ENCODE measurements at regions not wholly inside any gene's neighbourhood (a gene's known extent, or its start where the extent isn't known, plus 50 kb on each side); places are given as distances from the start of the nearest gene placed in this dataset.

- TF ChIP-seq GATA2 (IDR thresholded peaks at IDR 0.05; ENCODE audit: low read depth, low read length) = no peak
- peak; percentile 84 for TF ChIP-seq GATA3 (IDR thresholded peaks at IDR 0.05; ENCODE audit: low read depth, low read length)
Observed at GRCh38 chr4:177077095-177077971, 232.3 kb upstream of the NEIL3 start.
